HG02759 (cell line): ENCODE measurements at regions not wholly inside any gene's neighbourhood (a gene's known extent, or its start where the extent isn't known, plus 50 kb on each side); places are given as distances from the start of the nearest gene placed in this dataset.
A peak's percentile ranks its signal among the peaks of the same experiment; 100 is the strongest.
"Not testable (repeated sequence)": the region's sequence is repeated elsewhere in the genome, so short reads cannot be mapped to it uniquely, and the experiment has no call there.

ENCODE experiments used
- ATAC-seq: cut with Tn5 transposase; IDR thresholded peaks from one replicate; pipeline ENCODE4 v1.9.1; 2021; ENCODE audit warnings: mild to moderate bottlenecking, moderate library complexity; ENCODE audit not compliant: unreplicated experiment

GRCh38 chr1:166488327-166488726 is 321.5 kb upstream of the FAM78B start:
- no peak for ATAC-seq

GRCh38 chr1:166489356-166489669 is 322.5 kb upstream of the FAM78B start:
- ATAC-seq = no peak

- ATAC-seq = peak; percentile 86
These were observed 323.1 kb upstream of the FAM78B start for GRCh38 chr1:166489670-166490436.

- no peak for ATAC-seq
These were observed 323.7 kb upstream of the FAM78B start for GRCh38 chr1:166490437-166490991.

- not testable (repeated sequence) for ATAC-seq
These were observed 327.0 kb upstream of the FAM78B start for GRCh38 chr1:166493765-166494164.

GRCh38 chr1:166507347-166507746 is 331.9 kb upstream of the POGK start:
- ATAC-seq = no peak

- no peak for ATAC-seq
These were observed 327.5 kb upstream of the POGK start for GRCh38 chr1:166511761-166512160.

GRCh38 chr1:166514067-166514466 is 325.2 kb upstream of the POGK start:
- no peak for ATAC-seq

GRCh38 chr1:166527752-166528151 is 311.5 kb upstream of the POGK start:
- no peak for ATAC-seq

GRCh38 chr1:166538646-166539045 is 300.6 kb upstream of the POGK start:
- no peak for ATAC-seq

- ATAC-seq = no peak
These were observed 295.2 kb upstream of the POGK start for GRCh38 chr1:166544036-166544435.

GRCh38 chr1:166544561-166544960 is 294.7 kb upstream of the POGK start:
- ATAC-seq = no peak

- ATAC-seq = no peak
These were observed 286.6 kb upstream of the POGK start for GRCh38 chr1:166552706-166553105.

- ATAC-seq = no peak
These were observed 268.3 kb upstream of the POGK start for GRCh38 chr1:166570954-166571353.

- no peak for ATAC-seq
These were observed 266.1 kb upstream of the POGK start for GRCh38 chr1:166573199-166573598.

- ATAC-seq = no peak
These were observed 259.4 kb upstream of the POGK start for GRCh38 chr1:166579557-166580501.

- no peak for ATAC-seq
These were observed 250.5 kb upstream of the POGK start for GRCh38 chr1:166588741-166589140.

- no peak for ATAC-seq
These were observed 249.1 kb upstream of the POGK start for GRCh38 chr1:166590161-166590560.

GRCh38 chr1:166594646-166595045 is 244.6 kb upstream of the POGK start:
- ATAC-seq = no peak

- ATAC-seq = no peak
These were observed 241.8 kb upstream of the POGK start for GRCh38 chr1:166597516-166597915.

- ATAC-seq = no peak
These were observed 238.7 kb upstream of the POGK start for GRCh38 chr1:166600574-166600973.
